Limb (tissue), 2 donors: ENCODE measurements at regions not wholly inside any gene's neighbourhood (a gene's known extent, or its start where the extent isn't known, plus 50 kb on each side); places are given as distances from the start of the nearest gene placed in this dataset.

ENCODE experiments used
- DNase-seq, 2 donors: peaks; one replicate each; pipeline ENCODE4 v3.0.0-alpha.2; 2016; ENCODE audit errors: extremely low spot score in 2 of 2

DNA sequence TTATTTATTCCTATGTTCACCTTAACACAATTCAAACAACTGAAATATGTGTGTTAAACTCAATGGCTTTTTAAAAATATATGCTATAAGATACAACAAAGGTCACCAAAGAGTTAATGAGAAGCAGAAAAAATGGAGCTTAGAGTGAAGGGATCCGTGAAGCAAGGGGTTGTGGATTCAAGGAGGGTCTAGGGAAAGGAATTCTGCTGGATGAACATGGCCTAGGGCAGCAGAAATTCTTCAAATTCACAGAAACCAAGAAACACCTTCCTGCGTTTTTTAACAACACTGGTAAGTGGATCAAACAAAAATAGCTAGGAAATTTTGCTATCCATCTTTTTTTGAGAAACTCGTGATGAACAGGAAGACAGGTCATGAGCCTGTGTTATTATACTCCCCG, 59.3 kb upstream of the PLSCR5 start:
- no peak for DNase-seq

DNA sequence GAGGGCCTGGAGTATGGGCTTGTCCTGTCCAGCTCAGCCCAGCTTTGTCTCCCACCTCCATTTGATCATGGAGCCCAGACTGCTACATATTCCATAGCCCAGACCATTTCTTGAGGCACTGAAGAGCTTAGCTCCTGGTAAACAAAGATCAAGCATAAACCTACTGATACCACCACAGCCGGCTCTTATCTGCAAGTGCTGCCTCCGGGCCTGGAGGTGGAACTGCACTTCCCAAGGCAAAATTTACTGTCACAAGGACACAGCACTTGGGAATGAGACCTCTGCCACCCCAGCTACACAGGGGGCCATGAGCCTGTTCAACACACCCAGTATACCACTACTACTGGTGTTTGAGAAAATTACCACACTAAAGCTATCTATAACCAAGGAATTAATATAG, 53.7 kb upstream of the PLSCR5 start:
- no peak for DNase-seq

DNA sequence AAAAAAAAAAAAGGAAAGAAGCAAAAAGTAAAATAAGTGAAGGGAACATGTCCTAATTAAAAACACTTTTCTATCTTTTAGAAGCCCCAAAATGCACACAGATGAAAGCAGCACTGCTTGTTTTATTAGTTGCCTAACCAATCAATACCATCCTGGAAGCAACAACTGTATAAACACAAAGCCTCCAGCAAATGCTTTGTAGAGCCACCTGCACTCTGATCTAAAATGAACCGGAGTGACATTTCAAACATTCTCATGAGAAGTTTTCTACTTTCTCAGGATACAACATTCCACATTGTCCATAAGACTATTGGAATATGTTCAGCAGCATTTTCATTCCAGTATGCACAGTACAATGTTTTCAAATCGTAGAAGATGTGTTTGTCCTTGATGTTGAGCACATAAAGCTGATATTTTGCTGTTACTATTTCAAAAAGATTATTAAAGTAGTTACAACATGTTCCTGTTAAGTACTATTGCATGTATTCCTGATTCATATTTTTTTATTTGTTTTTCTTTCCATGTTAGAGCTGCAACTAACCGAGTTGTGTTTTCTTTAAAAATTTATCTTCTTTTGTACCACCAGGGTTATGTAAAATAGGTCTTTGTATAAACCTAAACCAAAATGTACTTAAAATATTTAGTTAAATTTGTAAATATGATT, 50.3 kb upstream of the PLSCR5 start:
- DNase-seq = no peak
